ENCODE measurements at regions not wholly inside any gene's neighbourhood (a gene's known extent, or its start where the extent isn't known, plus 50 kb on each side); places are given as distances from the start of the nearest gene placed in this dataset.
"Not testable (repeated sequence)": the region's sequence is repeated elsewhere in the genome, so short reads cannot be mapped to it uniquely, and the experiment has no call there.

GRCh38 chr4:187811591-187811990, 184.0 kb upstream of the ZFP42 start:
- DNase-seq = no peak

GRCh38 chr4:187814737-187815465, 180.7 kb upstream of the ZFP42 start:
- DNase-seq = peak; percentile 14

- no peak for DNase-seq
Measured at GRCh38 chr4:187826725-187827124, 168.8 kb upstream of the ZFP42 start.

GRCh38 chr4:187827631-187828030, 167.9 kb upstream of the ZFP42 start:
- no peak for DNase-seq

- DNase-seq = no peak
Measured at GRCh38 chr4:187839765-187840164, 155.8 kb upstream of the ZFP42 start.

- no peak for DNase-seq
Measured at GRCh38 chr4:187840814-187841213, 154.8 kb upstream of the ZFP42 start.

GRCh38 chr4:187849556-187850225, 145.9 kb upstream of the ZFP42 start:
- DNase-seq = peak; percentile 19

- no peak for DNase-seq
Measured at GRCh38 chr4:187865914-187866313, 129.7 kb upstream of the ZFP42 start.

GRCh38 chr4:187883049-187883448, 112.5 kb upstream of the ZFP42 start:
- no peak for DNase-seq

GRCh38 chr4:187883836-187884475, 111.6 kb upstream of the ZFP42 start:
- DNase-seq = no peak

GRCh38 chr4:187887906-187888305, 107.7 kb upstream of the ZFP42 start:
- peak; percentile 72 for DNase-seq

GRCh38 chr4:187889651-187890050, 105.9 kb upstream of the ZFP42 start:
- no peak for DNase-seq

GRCh38 chr4:187893418-187893817, 102.2 kb upstream of the ZFP42 start:
- no peak for DNase-seq

GRCh38 chr4:187903106-187903505, 92.5 kb upstream of the ZFP42 start:
- DNase-seq = no peak

GRCh38 chr4:187903700-187904099, 91.9 kb upstream of the ZFP42 start:
- DNase-seq = no peak

GRCh38 chr4:187908079-187908561, 87.5 kb upstream of the ZFP42 start:
- peak; percentile 85 for DNase-seq

GRCh38 chr4:187908731-187909130, 86.8 kb upstream of the ZFP42 start:
- no peak for DNase-seq

GRCh38 chr4:187910741-187911140, 84.8 kb upstream of the ZFP42 start:
- peak; percentile 74 for DNase-seq

- not testable (repeated sequence) for DNase-seq
Measured at GRCh38 chr4:187915406-187915805, 80.2 kb upstream of the ZFP42 start.

GRCh38 chr4:187919966-187920365, 75.6 kb upstream of the ZFP42 start:
- no peak for DNase-seq

GRCh38 chr4:187921946-187922623, 73.5 kb upstream of the ZFP42 start:
- DNase-seq = peak; percentile 47

- no peak for DNase-seq
Measured at GRCh38 chr4:187929024-187929423, 66.5 kb upstream of the ZFP42 start.

GRCh38 chr4:187934766-187935165, 60.8 kb upstream of the ZFP42 start:
- DNase-seq = no peak
